SU-DHL-6 (cell line): ENCODE measurements at regions not wholly inside any gene's neighbourhood (a gene's known extent, or its start where the extent isn't known, plus 50 kb on each side); places are given as distances from the start of the nearest gene placed in this dataset.
"Not testable (repeated sequence)": the region's sequence is repeated elsewhere in the genome, so short reads cannot be mapped to it uniquely, and the experiment has no call there.

Experiments
- H2AFZ ChIP-seq: fragments of 200-600 bp; sonication (generic); 2 replicates; pipeline ENCODE4 v1.6.1; 2014; ENCODE audit warnings: low read depth, mild to moderate bottlenecking, moderate library complexity, mixed read lengths, antibody characterized with exemption, low read length; ENCODE audit not compliant: severe bottlenecking
- H3F3A ChIP-seq: fragments of 200-600 bp; shearing (Covaris generic); 2 replicates; pipeline ENCODE4 v1.6.0; 2016; ENCODE audit warnings: antibody characterized with exemption, mild to moderate bottlenecking; ENCODE audit not compliant: insufficient read depth
- H3K27ac ChIP-seq: fragments of 200-600 bp; sonication (generic); 2 replicates; pipeline ENCODE4 v1.5.1; 2016; ENCODE audit warnings: low read depth, mild to moderate bottlenecking, low read length, moderate library complexity, mixed read lengths
- H3K27me3 ChIP-seq: fragments of 200-600 bp; sonication (generic), shearing (Covaris generic); 2 replicates; pipeline ENCODE4 v1.6.0; 2014; ENCODE audit warnings: mild to moderate bottlenecking, low read length
- H3K36me3 ChIP-seq: fragments of 200-600 bp; sonication (generic); 2 replicates; pipeline ENCODE4 v1.6.1; 2014; ENCODE audit warnings: mild to moderate bottlenecking, low read length, mixed read lengths
- H3K4me2 ChIP-seq: fragments of 300-600, 200-600 bp; shearing (Covaris generic), sonication (generic); 2 replicates; pipeline ENCODE4 v1.6.0; 2014; ENCODE audit warnings: low read length, low read depth, mild to moderate bottlenecking; ENCODE audit not compliant: poor library complexity, severe bottlenecking
- H3K4me3 ChIP-seq: fragments of 200-600 bp; sonication (generic); 2 replicates; pipeline ENCODE4 v1.5.1; 2014; ENCODE audit warnings: antibody characterized with exemption, low read length, mild to moderate bottlenecking, mixed read lengths; ENCODE audit not compliant: insufficient read depth, poor library complexity, severe bottlenecking
- H3K79me2 ChIP-seq: fragments of 200-600 bp; sonication (generic); 2 replicates; pipeline ENCODE4 v1.6.1; 2014; ENCODE audit warnings: mild to moderate bottlenecking, low read length, moderate library complexity; ENCODE audit not compliant: insufficient read depth
- H3K9ac ChIP-seq: fragments of 200-600 bp; sonication (generic); 2 replicates; pipeline ENCODE4 v1.7.0; 2014; ENCODE audit warnings: mild to moderate bottlenecking, low read length
- H3K9me2 ChIP-seq: fragments of 200-600 bp; sonication (generic); replicated peaks from 2 replicates; pipeline ENCODE4 v1.6.1; 2014; ENCODE audit warnings: low read length; ENCODE audit not compliant: insufficient read depth
- H3K9me3 ChIP-seq: fragments of 200-600 bp; sonication (generic); 2 replicates; pipeline ENCODE4 v1.6.1; 2014; ENCODE audit warnings: low read length, mixed read lengths; ENCODE audit not compliant: insufficient read depth
- H4K20me1 ChIP-seq: fragments of 200-600 bp; sonication (generic); 2 replicates; pipeline ENCODE4 v1.6.1; 2014; ENCODE audit warnings: low read depth, mild to moderate bottlenecking, antibody characterized with exemption, low read length, moderate library complexity, mixed read lengths
- CTCF ChIP-seq: fragments of 200-600 bp; sonication (generic); IDR thresholded peaks from one replicate; pipeline ENCODE4 v1.5.1; 2017; ENCODE audit warnings: antibody characterized with exemption, mild to moderate bottlenecking, low read length, moderate library complexity; ENCODE audit not compliant: insufficient read depth, poor library complexity, severe bottlenecking
- EZH2phosphoT487 ChIP-seq: fragments of 200-600 bp; sonication (generic), shearing (Covaris generic); conservative IDR thresholded peaks from 2 replicates; pipeline ENCODE4 v1.6.1; 2018; ENCODE audit warnings: mild to moderate bottlenecking, antibody characterized with exemption, low read length, moderate library complexity, mixed read lengths

DNA sequence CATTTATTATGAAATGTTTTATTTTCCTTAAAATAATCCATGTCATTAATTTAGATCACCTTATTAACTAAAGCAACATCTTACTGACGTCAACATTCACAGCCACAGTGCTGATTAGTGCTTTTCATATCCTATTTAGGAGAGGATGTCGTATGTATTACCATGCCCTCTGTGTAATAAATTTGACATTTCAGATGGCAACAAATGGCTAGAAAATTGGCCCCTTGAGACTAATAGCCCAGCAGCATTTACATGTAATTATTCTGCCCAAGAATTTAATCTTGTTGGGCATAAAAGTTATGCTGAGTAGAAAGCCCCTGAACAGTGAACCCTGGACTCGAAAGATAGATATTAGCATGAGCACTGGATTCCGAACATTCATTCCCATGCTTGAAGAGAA lies 391.2 kb downstream of the PRELID2 start:
- Histone ChIP-seq H3K27ac (no peak overlapping the region), H3K36me3 (no peaks in the 10 kb centered on the region), H3K27me3 (no peaks in the 10 kb centered on the region), H3K9ac (no peak overlapping the region), H3K9me3 (no peaks in the 10 kb centered on the region), H3K4me2 (no peak overlapping the region), H3K79me2 (no peaks in the 10 kb centered on the region), H2AFZ (no peak overlapping the region), H3F3A (no peaks in the 10 kb centered on the region), H3K4me3 (no peak overlapping the region), H3K9me2 (no peaks in the 10 kb centered on the region), H4K20me1 (no peaks in the 10 kb centered on the region)
- no peak for TF ChIP-seq EZH2phosphoT487
- no peak for TF ChIP-seq CTCF

DNA sequence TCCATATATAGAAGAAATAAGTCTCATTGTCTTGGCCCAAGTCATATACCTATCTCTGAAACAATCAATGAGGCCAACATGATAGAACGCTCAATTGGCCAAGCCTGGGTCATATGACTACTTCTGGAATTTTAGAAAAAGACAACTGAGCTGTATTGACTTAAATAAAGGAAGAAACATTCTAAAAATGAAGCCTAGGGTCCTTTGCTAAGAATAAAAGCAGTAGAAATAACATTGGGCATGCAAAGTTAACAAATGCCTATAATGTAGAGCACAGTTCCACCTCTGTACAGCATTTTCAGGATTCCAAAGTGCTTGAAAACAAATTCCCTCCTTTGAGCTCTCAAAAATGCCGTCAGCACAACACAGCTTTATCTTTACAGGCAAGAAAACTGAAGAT lies 391.8 kb downstream of the PRELID2 start:
- no peak for TF ChIP-seq CTCF
- no peak for TF ChIP-seq EZH2phosphoT487
- Histone ChIP-seq H3K27ac (no peak overlapping the region), H3K27me3 (no peaks in the 10 kb centered on the region), H2AFZ (no peak overlapping the region), H3K4me3 (no peak overlapping the region), H3K9me2 (no peaks in the 10 kb centered on the region), H4K20me1 (no peaks in the 10 kb centered on the region), H3K79me2 (no peaks in the 10 kb centered on the region), H3K9ac (no peak overlapping the region), H3F3A (no peaks in the 10 kb centered on the region), H3K4me2 (no peak overlapping the region), H3K36me3 (no peaks in the 10 kb centered on the region), H3K9me3 (no peaks in the 10 kb centered on the region)

- H3F3A ChIP-seq, H3K27ac ChIP-seq, H3K4me2 ChIP-seq, H3K36me3 ChIP-seq, H3K9me2 ChIP-seq, H3K9me3 ChIP-seq, H3K79me2 ChIP-seq, H3K9ac ChIP-seq, H3K4me3 ChIP-seq, H3K27me3 ChIP-seq, H4K20me1 ChIP-seq, H2AFZ ChIP-seq: not testable (repeated sequence)
These were observed 392.5 kb downstream of the PRELID2 start for GRCh38 chr5:145442661-145443060.

GRCh38 chr5:145441228-145441627 lies 393.9 kb downstream of the PRELID2 start:
- H3K36me3 ChIP-seq = no peaks in the 10 kb centered on the region
- no peak overlapping the region for H3K9ac ChIP-seq
- TF ChIP-seq CTCF (no peak), EZH2phosphoT487 (no peak)
- H4K20me1 ChIP-seq = no peaks in the 10 kb centered on the region
- H2AFZ ChIP-seq = no peak overlapping the region
- H3K9me2 ChIP-seq = no peaks in the 10 kb centered on the region
- no peaks in the 10 kb centered on the region for H3K79me2 ChIP-seq
- no peaks in the 10 kb centered on the region for H3K9me3 ChIP-seq
- no peak overlapping the region for H3K4me2 ChIP-seq
- H3F3A ChIP-seq = no peaks in the 10 kb centered on the region
- H3K27ac ChIP-seq = no peak overlapping the region
- H3K27me3 ChIP-seq = no peaks in the 10 kb centered on the region
- no peak overlapping the region for H3K4me3 ChIP-seq
